GM18517 (cell line): ENCODE measurements at regions not wholly inside any gene's neighbourhood (a gene's known extent, or its start where the extent isn't known, plus 50 kb on each side); places are given as distances from the start of the nearest gene placed in this dataset.

Source experiments
- ATAC-seq: cut with Tn5 transposase; IDR thresholded peaks from one replicate; pipeline ENCODE4 v1.9.1; 2021; ENCODE audit warnings: mild to moderate bottlenecking, moderate library complexity; ENCODE audit not compliant: unreplicated experiment

DNA sequence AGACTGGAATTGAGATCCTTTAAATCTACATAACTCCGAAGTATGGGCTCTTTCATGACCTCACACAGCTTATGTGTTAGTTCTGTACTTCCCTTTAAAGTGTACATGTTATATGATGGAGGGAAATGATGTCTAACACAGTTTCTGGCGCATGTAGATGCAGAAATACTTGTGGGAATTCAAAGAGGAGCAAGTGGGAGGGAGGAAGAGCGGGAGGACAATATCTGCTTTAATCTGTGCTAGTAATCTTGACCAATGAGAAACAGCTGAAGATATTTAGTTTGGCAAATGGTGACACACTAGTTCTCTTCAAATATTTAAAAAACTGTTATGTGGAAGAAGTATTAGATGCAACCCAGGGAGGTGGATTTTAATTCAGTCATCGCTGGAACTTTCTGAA is 62.9 kb upstream of the PLEKHG1 start:
- ATAC-seq, result no peak

DNA sequence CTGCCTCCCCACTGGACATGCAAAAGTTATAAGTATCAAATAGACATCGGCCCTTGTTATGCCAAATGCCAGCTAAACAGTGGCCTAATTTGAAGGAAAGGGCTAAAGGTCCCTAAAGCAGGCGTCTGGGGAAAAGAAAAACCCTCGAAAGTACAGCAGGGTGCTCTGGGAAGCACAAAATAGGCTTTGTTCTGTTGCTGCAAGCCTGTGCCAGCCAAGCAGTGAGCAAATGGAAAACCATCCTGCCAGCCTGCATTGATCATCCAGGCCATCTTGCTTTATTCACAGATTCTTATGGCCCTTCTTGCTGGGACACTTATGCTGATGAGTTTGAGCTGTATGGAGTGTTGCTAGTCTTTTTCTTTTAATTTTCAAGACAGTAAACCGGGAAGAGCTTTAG is 62.2 kb upstream of the PLEKHG1 start:
- no peak for ATAC-seq

DNA sequence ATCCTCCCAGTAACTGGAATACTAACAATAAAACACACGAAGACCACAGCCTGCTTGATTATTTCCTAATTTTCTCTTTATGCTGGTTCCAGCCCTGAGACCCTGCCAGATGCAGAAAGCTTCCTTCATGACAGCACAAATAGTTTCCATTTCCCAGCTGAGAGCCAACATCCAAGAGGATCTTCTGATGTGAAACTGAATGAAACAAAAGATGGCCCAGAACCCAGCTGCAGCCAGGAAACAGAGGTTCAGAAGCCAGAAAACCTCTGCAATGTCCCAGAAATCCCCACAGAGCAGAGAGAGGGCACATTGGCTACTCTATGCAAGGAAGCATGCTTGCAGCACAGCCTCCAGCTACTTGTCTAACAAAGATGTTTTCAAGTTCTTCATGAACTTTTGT is 61.8 kb upstream of the PLEKHG1 start:
- no peak for ATAC-seq

DNA sequence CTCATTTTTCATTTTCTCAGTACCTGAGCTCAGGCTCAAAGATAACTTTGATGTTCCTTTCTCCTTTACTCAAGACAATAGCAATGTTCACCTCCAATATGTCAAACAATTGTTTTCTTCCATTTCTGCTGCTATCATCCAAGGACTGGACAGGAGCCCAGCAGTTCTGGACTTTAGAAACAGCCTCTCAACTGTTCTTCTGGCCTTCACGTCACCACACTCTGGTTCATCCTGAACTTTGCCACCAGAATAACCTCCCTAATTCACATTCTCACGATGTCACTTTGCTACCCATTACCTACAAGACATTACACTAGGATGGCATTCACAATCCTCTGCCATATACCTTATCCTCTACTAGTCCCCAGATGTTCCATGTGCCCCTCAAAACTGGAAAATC is 60.6 kb upstream of the PLEKHG1 start:
- ATAC-seq, result no peak

DNA sequence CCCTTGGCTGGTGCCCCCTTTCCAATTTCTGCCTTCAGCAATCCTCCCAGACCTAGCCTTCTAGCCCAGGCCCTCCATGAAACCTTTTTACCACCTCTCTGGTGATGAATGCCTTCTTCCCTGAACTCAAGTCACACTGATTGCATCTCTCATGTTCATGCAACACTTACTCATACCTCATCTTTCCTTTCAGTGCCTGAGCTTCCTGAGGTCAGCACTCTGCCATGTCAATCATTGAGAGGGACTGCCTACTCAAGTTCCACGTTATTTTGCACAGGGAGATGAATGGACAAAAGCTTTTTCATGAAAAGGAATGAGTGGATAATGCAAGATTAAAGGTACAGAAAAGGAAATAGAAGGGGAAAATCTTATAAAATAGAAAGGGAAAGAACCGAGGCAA is 60.1 kb upstream of the PLEKHG1 start:
- no peak for ATAC-seq

DNA sequence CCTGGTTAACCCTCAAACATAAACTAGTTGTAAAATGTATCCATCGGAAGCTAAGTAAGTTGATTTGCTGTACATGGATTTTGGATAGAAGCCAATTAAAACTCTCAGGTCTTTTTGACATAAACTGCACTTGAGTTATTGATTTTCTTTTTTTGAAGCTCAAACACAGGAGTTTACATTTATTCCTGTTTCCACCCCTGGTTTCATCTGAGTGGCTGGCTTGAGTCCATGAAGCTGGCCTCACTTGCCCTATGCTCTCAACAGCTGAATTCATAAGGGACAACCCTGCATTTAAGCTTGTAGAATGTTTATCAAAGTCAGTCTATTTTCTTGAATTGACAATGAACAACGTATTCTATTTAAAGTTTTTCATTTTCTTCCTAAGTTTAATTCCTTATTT is 58.1 kb upstream of the PLEKHG1 start:
- ATAC-seq, result no peak

DNA sequence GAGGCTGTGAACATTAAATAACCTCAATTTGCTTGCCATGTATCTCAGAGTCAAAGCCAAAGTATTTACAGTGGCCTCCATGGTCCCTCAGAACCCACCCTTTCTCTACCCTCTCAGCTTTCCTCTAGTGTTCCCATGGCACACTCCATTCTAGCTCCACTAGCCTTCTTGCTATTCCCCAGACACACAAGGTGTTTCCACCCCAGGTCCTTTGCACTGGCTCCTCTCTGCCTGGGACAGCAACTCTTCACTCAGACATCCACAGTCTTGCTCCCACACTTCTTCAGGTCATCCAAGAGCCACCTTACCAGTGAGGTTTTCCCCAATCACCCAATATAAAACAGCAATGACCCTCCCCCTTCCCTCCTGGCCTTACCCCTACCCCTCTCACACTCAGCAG is 56.5 kb upstream of the PLEKHG1 start:
- no peak for ATAC-seq

DNA sequence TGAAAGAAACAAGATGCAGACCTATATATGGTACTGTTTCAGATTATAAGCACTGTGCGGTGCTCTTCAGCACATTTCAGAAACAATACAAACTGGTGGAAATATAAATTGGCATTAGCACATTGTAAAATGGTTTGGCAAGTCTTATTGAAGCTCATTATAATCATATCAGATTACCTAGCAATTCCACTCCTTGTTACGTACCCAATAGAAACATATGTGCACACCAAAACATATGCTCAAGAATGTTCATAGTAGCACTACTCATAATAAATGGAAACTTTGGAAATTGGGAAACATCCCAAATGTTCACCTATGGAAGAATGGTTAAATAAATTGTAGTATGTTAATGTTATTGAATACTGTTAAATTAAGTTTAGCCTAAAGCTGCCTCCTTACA is 54.9 kb upstream of the PLEKHG1 start:
- no peak for ATAC-seq

DNA sequence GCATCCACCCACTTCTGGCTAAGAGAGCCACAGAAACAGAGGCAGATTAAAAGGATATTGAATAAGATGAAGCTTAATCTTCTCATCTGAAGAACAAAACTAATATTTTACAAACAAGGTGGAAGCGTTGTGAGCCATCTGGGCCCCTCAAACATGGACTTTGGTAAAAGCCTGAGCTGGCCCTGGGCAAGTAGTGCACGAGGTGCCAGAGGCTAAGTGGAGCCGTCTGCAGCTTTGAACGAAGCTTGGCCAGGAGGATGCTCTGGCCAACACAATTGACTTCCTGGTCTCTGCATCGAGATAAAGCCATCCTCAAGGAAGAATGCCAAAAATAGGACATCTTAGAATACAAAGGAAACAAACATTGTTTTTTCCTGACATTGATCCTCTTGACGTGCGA is 53.2 kb upstream of the PLEKHG1 start:
- ATAC-seq, result no peak

DNA sequence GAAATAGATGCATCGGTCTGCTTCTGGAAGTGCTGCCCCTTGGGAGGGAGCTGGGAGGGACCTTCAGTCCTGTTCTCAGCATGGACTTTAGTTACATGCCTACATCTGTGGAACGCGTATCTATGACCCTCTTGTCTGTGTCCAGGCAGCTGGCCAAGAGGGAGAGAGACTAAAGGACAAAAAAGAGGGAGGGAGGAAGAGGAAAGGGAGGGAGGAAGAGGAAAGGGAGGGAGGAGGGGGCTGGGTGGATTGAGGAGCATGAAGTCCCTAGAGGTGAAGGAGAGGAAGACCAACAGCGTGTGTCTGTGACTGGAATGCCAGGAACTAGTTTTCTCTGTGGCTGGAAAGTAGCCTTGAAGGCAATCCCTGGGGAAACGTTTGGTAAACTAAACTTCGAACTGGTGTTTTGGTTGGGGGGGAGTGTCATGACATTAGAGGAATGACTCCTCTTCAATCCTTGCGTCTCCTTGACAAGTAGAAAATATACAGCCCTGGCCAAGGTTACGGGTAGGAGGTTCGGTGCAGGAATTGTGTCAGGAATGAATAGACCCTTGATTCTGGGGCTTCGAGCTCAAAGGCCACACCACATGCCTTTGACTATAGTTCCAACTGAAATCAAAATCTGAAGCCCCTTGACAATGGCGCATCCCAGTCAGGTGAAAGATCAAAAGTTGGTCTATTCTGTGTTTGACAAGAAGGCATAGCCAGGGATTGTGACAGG is 52.0 kb upstream of the PLEKHG1 start:
- no peak for ATAC-seq

DNA sequence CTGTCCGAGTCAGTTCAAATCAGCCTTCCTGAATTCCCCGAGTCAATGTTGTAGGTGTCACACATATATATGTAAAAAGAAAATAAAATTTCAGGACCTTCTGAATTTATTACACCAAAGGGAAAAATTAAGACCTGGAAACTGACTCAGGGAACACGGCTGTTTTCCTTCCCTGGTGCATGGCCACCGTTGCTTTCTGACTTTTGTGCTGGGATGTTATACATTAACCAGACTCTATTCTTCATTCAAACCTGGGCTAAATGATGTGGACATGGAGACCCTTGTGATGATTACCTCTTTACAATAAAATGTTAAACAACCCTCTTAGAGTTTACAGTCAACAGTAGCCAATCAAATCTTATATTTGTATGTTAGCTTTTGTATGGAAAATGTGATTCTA is 51.4 kb upstream of the PLEKHG1 start:
- no peak for ATAC-seq

DNA sequence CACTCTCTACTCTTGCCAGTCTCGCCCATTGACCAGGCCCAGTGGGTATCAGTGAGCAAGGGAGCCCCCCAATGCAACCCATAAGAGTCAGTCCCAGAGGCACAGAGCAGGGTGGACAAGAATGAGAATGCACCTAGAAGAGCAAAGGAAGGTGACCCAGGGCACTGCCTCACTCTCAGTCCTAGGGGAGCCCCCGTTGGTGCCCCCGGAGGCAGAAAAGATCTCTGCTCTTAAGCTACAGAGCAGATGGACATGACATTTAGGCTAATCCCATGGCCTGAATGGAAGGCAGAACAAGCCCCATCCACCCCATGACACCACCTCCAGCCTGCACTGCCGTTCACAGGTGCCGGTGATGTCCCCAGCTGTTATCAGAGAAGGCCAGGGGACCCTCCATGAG is 50.7 kb upstream of the PLEKHG1 start:
- ATAC-seq, result no peak

DNA sequence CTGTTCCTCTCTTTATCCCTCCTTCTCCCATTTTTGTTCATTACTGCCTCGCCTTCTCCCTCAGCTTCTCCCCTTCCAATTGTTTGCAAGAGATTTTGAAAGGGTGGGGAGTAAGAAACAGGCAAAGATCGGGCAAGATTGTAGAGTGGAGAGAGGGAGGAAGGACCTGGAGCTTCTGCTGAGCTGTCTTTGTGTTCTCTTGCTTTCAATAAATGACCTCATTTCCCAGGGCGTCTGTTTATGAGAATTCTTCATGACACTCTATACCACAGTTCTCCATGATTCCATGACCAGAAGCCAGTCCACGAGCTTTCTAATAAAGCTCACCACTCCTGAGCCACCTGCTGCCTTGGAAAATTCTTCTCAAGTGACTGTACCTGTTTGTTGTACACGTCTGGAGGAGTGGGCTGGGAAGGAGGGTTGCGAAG is 50.0 kb upstream of the PLEKHG1 start:
- no peak for ATAC-seq
